Retinal pigment epithelial cell (primary cell): ENCODE measurements at regions not wholly inside any gene's neighbourhood (a gene's known extent, or its start where the extent isn't known, plus 50 kb on each side); places are given as distances from the start of the nearest gene placed in this dataset.

ENCODE experiments used
- DNase-seq: peaks from one replicate; pipeline ENCODE4 v3.0.0-alpha.2; 2010; ENCODE audit warnings: low read depth
- H3K4me3 ChIP-seq: 2 replicates; pipeline ENCODE4 v1.5.1; 2011; ENCODE audit warnings: mild to moderate bottlenecking, low read length, control low read depth, moderate library complexity
- TF ChIP-seq, protein P1 (sequence below): conservative IDR thresholded peaks from 2 replicates; pipeline ENCODE4 v1.5.1; 2011; ENCODE audit warnings: low read depth, low read length, control low read depth, inconsistent platforms

GRCh38 chr3:170738766-170739165, 131.2 kb downstream of the RPL22L1 start:
- TF ChIP-seq, protein P1, sequence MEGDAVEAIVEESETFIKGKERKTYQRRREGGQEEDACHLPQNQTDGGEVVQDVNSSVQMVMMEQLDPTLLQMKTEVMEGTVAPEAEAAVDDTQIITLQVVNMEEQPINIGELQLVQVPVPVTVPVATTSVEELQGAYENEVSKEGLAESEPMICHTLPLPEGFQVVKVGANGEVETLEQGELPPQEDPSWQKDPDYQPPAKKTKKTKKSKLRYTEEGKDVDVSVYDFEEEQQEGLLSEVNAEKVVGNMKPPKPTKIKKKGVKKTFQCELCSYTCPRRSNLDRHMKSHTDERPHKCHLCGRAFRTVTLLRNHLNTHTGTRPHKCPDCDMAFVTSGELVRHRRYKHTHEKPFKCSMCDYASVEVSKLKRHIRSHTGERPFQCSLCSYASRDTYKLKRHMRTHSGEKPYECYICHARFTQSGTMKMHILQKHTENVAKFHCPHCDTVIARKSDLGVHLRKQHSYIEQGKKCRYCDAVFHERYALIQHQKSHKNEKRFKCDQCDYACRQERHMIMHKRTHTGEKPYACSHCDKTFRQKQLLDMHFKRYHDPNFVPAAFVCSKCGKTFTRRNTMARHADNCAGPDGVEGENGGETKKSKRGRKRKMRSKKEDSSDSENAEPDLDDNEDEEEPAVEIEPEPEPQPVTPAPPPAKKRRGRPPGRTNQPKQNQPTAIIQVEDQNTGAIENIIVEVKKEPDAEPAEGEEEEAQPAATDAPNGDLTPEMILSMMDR = no peak
- DNase-seq = no peak
- no peak overlapping the region for H3K4me3 ChIP-seq

DNA sequence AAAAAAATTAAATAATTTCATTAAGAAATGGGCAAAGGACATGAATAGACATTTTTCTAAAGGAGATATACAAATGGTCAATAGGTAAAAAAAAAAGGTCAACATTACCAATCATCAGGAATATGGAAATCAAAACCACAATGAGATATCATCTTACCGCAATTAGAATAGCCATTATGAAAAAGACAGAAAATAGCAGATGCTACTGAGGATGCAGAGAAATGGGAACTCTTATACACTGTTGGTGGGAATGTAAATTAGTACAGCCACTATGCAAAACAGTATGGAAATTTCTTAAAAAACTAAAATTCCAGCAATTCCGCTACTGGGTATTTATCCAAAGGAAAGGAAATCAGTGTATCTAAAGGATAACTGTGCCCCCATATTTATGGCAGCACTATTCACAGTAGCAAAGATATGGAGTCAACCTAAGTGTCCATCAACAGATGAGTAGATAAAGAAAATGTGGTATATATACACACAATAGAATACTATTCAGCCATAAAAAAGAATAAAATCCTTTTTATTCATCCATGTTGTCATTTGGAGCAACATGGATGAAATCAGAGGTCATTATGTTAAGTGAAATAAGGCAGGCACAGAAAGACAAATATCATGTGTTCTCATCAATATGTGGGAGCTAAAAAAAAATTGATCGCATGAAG, 132.4 kb downstream of the RPL22L1 start:
- DNase-seq = no peak
- no peak overlapping the region for H3K4me3 ChIP-seq
- TF ChIP-seq, protein P1 = no peak

DNA sequence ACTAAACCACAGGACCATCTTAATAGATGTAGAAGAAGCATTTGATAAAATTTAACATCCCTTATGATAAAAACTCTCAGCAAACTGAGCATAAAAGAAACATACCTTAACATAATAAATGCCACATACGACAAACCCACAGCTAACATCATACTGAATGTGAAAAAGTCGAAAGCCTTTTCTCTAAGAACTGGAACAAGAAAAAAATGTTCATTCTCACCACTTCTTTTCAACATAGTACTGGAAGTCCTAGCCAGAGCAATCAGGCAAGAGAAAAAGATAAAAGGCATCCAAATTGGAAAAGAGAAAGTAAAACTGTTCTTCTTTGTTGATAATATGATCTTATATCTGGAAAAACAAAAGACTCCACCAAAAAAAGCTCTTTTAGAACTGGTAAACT, 134.2 kb downstream of the RPL22L1 start:
- H3K4me3 ChIP-seq = no peak overlapping the region
- TF ChIP-seq, protein P1 = no peak
- DNase-seq = no peak

DNA sequence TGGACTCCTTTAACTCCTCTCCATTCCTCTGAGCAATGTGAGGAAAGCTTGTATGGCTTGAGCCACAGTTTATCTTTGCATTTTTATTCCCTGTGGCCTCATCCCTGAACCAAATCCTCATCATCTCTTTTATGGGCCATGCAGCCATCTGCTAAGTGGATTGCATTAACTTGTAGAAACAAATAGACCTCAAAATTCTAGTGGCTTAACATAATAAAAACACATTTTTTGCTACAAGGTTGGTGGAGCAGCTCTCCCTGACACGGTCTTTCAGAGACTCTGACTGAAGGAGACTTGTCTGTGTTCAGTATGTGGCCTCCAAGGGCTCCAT, 135.3 kb downstream of the RPL22L1 start:
- no peak for DNase-seq
- TF ChIP-seq, protein P1 = no peak
- H3K4me3 ChIP-seq = no peak overlapping the region

DNA sequence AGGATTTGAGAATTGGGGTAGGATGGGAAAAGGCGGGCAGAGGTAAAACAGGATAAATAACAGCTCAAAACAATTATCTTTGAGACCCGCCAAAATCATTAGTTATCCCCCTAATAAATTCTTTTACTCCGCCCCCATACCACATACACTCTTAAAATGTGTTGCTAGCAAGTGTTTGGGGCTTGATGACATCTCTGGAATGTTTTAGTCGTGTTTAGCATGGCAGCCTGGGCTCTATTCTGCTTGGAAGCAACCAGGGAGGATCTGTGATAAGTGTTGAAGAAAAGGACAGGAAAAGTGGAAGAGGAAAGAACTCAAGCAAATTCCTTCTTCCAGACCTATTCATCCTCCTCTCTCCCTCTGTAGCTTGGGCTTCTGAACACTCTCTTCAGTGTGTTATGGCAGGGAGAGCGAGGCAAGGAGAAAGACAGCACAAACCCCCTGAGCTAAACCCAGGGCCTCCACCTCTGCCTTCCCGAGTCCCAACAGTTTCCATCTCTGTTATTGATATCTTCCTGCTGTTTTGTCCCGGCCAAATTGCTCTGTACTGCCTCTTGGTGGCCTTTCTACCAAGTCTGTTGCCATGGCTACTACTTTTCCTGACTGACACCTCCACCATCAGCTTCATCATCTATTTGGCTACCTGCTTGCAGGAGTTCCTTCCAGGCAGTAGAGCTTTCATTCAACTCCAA, 135.8 kb downstream of the RPL22L1 start:
- H3K4me3 ChIP-seq = no peak overlapping the region
- TF ChIP-seq, protein P1 = no peak
- no peak for DNase-seq

DNA sequence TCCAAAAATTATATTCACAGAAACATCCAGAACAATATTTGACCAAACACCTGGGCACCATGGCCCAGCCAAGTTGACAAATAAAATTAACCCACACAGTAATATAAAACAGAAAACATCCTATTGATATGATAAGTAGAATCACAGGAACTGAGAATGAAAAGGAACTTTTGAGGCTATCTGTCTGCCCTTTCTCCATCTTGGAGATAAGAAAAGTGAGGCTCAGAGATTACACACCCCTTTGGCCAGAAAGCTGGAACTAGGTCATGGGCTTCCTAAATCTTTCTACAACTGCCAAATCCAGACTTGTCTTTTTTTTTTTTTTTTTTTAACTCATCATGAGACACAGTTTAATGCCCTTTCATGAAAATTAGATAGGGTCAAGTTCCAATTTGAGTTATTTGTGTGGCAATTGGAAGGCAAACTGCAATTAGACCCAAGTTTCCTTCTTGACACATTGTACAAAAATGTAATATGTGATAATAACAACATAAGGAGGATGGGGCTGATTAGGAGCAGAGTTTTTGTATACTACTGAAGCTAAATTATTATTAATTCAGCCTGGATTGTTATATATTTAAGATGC, 137.2 kb downstream of the RPL22L1 start:
- no peak overlapping the region for H3K4me3 ChIP-seq
- DNase-seq = no peak
- TF ChIP-seq, protein P1 = no peak

DNA sequence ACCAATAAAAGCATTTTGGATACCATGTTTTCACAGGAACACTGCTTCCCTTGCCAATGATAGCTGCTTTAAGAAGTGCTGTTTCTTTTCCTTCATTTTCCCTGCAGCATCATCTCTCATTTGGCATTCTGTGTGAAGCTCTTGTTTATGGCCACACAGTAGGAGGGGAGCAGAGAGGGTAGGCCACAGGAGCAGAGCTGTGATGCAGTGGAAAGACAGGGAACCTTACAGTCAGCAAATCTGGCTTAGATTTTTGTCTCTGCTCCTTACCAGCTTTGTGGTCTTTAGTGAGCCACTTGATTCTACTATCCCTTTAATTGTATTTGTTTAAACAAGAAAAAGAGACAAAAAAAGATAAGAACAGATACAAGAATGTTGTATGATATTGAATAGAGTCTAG, 138.7 kb downstream of the RPL22L1 start:
- H3K4me3 ChIP-seq = no peak overlapping the region
- TF ChIP-seq, protein P1 = no peak

More for the DNA sequence above, 138.7 kb downstream of the RPL22L1 start:
- DNase-seq = no peak
